Epithelial cell of esophagus (primary cell): ENCODE measurements at regions not wholly inside any gene's neighbourhood (a gene's known extent, or its start where the extent isn't known, plus 50 kb on each side); places are given as distances from the start of the nearest gene placed in this dataset.
"Not testable (repeated sequence)": the region's sequence is repeated elsewhere in the genome, so short reads cannot be mapped to it uniquely, and the experiment has no call there.

ENCODE experiments used
- DNase-seq: peaks from one replicate; pipeline ENCODE4 v3.0.0; 2010; ENCODE audit warnings: low read depth
- H3K4me3 ChIP-seq: 2 replicates; pipeline ENCODE4 v1.5.1; 2011; ENCODE audit warnings: mild to moderate bottlenecking, low read length, control low read depth
- TF ChIP-seq, protein P1 (sequence below): IDR thresholded peaks from 2 replicates; pipeline ENCODE4 v1.5.1; 2011; ENCODE audit warnings: low read depth, mild to moderate bottlenecking, low read length, control low read depth, inconsistent platforms; ENCODE audit not compliant: insufficient read depth; ENCODE audit errors: missing control alignments

- DNase-seq, result no peak
- H3K4me3 ChIP-seq, result no peak overlapping the region
- TF ChIP-seq, protein P1, sequence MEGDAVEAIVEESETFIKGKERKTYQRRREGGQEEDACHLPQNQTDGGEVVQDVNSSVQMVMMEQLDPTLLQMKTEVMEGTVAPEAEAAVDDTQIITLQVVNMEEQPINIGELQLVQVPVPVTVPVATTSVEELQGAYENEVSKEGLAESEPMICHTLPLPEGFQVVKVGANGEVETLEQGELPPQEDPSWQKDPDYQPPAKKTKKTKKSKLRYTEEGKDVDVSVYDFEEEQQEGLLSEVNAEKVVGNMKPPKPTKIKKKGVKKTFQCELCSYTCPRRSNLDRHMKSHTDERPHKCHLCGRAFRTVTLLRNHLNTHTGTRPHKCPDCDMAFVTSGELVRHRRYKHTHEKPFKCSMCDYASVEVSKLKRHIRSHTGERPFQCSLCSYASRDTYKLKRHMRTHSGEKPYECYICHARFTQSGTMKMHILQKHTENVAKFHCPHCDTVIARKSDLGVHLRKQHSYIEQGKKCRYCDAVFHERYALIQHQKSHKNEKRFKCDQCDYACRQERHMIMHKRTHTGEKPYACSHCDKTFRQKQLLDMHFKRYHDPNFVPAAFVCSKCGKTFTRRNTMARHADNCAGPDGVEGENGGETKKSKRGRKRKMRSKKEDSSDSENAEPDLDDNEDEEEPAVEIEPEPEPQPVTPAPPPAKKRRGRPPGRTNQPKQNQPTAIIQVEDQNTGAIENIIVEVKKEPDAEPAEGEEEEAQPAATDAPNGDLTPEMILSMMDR, result no peak
Measured at GRCh38 chrY:21034151-21035061, 278.5 kb downstream of the RPS4Y2 start.

DNA sequence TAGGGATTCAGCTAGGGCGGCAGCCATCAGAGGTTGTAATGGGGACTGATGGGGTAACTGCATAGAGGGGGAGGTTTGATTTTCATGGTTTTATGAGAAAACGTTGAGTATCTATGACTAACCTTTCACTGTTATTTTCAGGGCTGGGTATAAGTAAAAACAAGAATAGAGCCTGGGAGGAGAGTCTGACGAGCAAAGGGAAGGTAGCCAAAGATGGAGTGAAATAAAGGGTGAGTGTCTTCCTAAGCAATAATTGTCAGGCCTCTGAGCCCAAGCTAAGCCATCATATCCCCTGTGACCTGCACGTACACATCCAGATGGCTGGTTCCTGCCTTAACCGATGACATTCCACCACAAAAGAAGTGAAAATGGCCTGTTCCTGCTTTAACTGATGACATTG lies 281.5 kb downstream of the RPS4Y2 start:
- H3K4me3 ChIP-seq, DNase-seq: not testable (repeated sequence)

- no peak for DNase-seq
- TF ChIP-seq, protein P1, result no peak
Measured at GRCh38 chrY:21039811-21040210, 283.9 kb downstream of the RPS4Y2 start.

GRCh38 chrY:21040711-21041110 lies 284.8 kb downstream of the RPS4Y2 start:
- peak; percentile 0 for DNase-seq
- H3K4me3 ChIP-seq, result not testable (repeated sequence)

More at GRCh38 chrY:21039811-21040210, 283.9 kb downstream of the RPS4Y2 start:
- no peak overlapping the region for H3K4me3 ChIP-seq

GRCh38 chrY:21073079-21073478 lies 317.2 kb downstream of the RPS4Y2 start:
- H3K4me3 ChIP-seq, result no peak overlapping the region
- no peak for DNase-seq
- TF ChIP-seq, protein P1, result no peak

DNA sequence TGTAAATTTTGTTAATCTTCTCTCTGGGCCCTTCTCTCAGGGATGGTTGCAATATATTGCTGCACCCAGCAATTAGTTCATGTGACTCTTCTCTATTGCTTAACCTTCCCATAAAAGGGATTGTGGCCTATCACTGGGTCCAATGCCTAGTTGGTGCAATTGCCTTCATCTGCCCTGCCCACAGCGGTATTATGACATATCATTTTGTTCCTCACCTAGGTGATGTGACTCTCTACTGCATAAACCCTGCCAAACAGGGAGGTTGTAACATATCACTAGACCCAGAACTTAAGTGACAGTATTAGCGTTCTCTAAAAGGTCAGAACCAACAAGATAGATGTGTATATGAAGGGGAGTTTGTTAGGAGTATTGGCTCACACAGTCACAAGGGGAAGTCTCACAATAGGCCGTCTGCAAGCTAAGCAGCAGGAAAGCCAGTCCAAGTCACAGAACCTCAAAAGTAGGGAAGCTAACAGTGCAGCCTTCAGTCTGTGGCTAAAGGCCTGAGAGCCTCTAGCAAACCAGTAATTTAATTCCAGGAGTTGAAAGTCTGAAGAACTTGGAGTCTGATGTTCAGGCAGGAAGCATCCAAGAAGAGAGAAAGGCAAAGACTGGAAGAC lies 317.8 kb downstream of the RPS4Y2 start:
- DNase-seq, result no peak
- TF ChIP-seq, protein P1, result no peak
- H3K4me3 ChIP-seq, result no peak overlapping the region

GRCh38 chrY:21075658-21076057 lies 319.8 kb downstream of the RPS4Y2 start:
- TF ChIP-seq, protein P1, result no peak
- no peak overlapping the region for H3K4me3 ChIP-seq
- DNase-seq, result no peak

DNA sequence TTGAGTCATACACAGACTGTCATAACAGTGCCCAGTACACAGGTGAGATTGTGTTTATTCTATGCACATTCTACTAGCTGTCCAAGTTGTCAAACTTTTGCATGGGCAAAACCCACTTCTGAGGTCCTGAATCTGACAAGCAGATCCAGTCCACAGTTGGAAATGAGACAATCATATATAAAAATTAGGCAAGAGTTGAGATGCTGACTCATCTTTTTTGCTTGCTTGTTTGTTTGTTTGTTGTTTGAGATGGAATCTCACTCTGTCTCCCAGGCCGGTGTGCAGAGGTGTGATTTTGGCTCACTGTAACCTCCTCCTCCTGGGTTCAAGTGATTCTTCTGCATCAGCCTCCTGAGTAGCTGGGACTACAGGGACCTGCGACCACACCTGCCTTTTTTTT lies 323.8 kb downstream of the RPS4Y2 start:
- no peak overlapping the region for H3K4me3 ChIP-seq
- TF ChIP-seq, protein P1, result no peak
- DNase-seq, result no peak
